Right lobe of liver (tissue), 6 donors: ENCODE measurements at regions not wholly inside any gene's neighbourhood (a gene's known extent, or its start where the extent isn't known, plus 50 kb on each side); places are given as distances from the start of the nearest gene placed in this dataset.

Source experiments
- ATAC-seq, 4 donors: fragments of 200-7000 bp; cut with Tn5 transposase; one replicate each; pipeline ENCODE4 v1.9.1; 2020; ENCODE audit warnings: mild to moderate bottlenecking in 4 of 4, moderate library complexity in 4 of 4
- DNase-seq, 3 donors: peaks; one replicate each; pipeline ENCODE4 v3.0.0-alpha.2; 2020
- H3K27ac ChIP-seq, 3 donors: fragments of 200-600 bp; one replicate each; pipeline ENCODE4 v1.8.0; 2022
- H3K27me3 ChIP-seq, 2 donors: fragments of 200-600 bp; one replicate each; pipeline ENCODE4 v1.8.0; 2022
- H3K36me3 ChIP-seq, 4 donors: fragments of 200-600 bp; sonication (generic) in 1 of 4; one replicate each; pipeline versions ENCODE4 v1.5.1 to v1.8.0; 2017 to 2022; ENCODE audit warnings: control low read depth in 1 of 4
- H3K4me1 ChIP-seq, 4 donors: fragments of 200-600 bp; sonication (generic) in 1 of 4; one replicate each; pipeline versions ENCODE4 v1.5.1 to v1.8.0; 2017 to 2022; ENCODE audit warnings: control low read depth in 1 of 4
- H3K4me3 ChIP-seq, 3 donors: fragments of 200-600 bp; one replicate each; pipeline ENCODE4 v1.8.0; 2022
- H3K9me3 ChIP-seq, 4 donors: fragments of 200-600 bp; sonication (generic) in 1 of 4; one replicate each; pipeline versions ENCODE4 v1.5.1 to v1.8.0; 2017 to 2022; ENCODE audit warnings: control low read depth in 1 of 4
- CTCF ChIP-seq, 4 donors: fragments of 200-600 bp in 3 of 4; fragments of 450-650 bp in 1 of 4; IDR thresholded peaks; one replicate each; pipeline versions ENCODE4 v1.5.1 to v1.8.0; 2016 to 2022; ENCODE audit warnings: antibody characterized with exemption in 4 of 4, mild to moderate bottlenecking in 2 of 4
- POLR2A ChIP-seq: fragments of 450-650 bp; IDR thresholded peaks from one replicate; pipeline ENCODE4 v1.6.1; 2017; ENCODE audit warnings: antibody characterized with exemption, mild to moderate bottlenecking
- WGBS: methylation state at CpG from one replicate; pipeline ENCODE4 v1.1.6; 2018; ENCODE audit warnings: low coverage, low lambda C conversion rate; ENCODE audit not compliant: insufficient coverage; ENCODE audit errors: missing lambda C conversion rate; 5-methylcytosine and 5-hydroxymethylcytosine counted together
- intact Hi-C, 2 donors: fragments of 100-400 bp; cut with DNase I; formaldehyde crosslinking; loops; one replicate each; pipeline versions ENCODE4 v1.11.2 to v1.14.1; 2022
- donor health status: DM: no; HTN: yes; CAD: no.
- donor health status: DM: no; HTN: no; CAD: no.
- donor health status: DM: no; HTN: no; CAD: no.
- donor health status: DM: no; HTN: yes; CAD: no.
- donor health status: DM: no; HTN: yes; CAD: no.

GRCh38 chr3:34150992-34151391 is 352.6 kb downstream of the PDCD6IP start:
- DNase-seq = no peak
- intact Hi-C loops = no loop called here
- TF ChIP-seq CTCF (IDR thresholded peaks at IDR 0.05) (no peak), POLR2A (no peak)
- WGBS = 36% methylated on average over 3 of the region's 3 CpGs
- Histone ChIP-seq H3K36me3 (no peaks in the 10 kb centered on the region), H3K4me3 (no peak overlapping the region), H3K9me3 (no peaks in the 10 kb centered on the region), H3K27ac (no peak overlapping the region), H3K27me3 (no peaks in the 10 kb centered on the region), H3K4me1 (no peaks in the 10 kb centered on the region)
- ATAC-seq = no peak

GRCh38 chr3:34152656-34153055 is 354.2 kb downstream of the PDCD6IP start:
- ATAC-seq (no peak), DNase-seq (no peak)
- Histone ChIP-seq H3K27ac (no peak overlapping the region), H3K4me3 (no peak overlapping the region), H3K27me3 (no peaks in the 10 kb centered on the region), H3K9me3 (no peaks in the 10 kb centered on the region), H3K36me3 (no peaks in the 10 kb centered on the region), H3K4me1 (no peaks in the 10 kb centered on the region)
- WGBS = 55% methylated on average over 2 of the region's 5 CpGs
- TF ChIP-seq POLR2A (no peak), CTCF (IDR thresholded peaks at IDR 0.05) (no peak)
- intact Hi-C loops = no loop called here

GRCh38 chr3:34155108-34155507 is 356.7 kb downstream of the PDCD6IP start:
- no peak for TF ChIP-seq POLR2A
- no peak for TF ChIP-seq CTCF (IDR thresholded peaks at IDR 0.05)
- WGBS = 13% methylated on average over 1 of the region's 1 CpG
- no peaks in the 10 kb centered on the region for H3K9me3 ChIP-seq
- no peaks in the 10 kb centered on the region for H3K27me3 ChIP-seq
- H3K27ac ChIP-seq = no peak overlapping the region
- intact Hi-C loops = no loop called here
- H3K4me1 ChIP-seq = no peaks in the 10 kb centered on the region
- DNase-seq (no peak), ATAC-seq (no peak)
- H3K4me3 ChIP-seq = no peak overlapping the region
- no peaks in the 10 kb centered on the region for H3K36me3 ChIP-seq

DNA sequence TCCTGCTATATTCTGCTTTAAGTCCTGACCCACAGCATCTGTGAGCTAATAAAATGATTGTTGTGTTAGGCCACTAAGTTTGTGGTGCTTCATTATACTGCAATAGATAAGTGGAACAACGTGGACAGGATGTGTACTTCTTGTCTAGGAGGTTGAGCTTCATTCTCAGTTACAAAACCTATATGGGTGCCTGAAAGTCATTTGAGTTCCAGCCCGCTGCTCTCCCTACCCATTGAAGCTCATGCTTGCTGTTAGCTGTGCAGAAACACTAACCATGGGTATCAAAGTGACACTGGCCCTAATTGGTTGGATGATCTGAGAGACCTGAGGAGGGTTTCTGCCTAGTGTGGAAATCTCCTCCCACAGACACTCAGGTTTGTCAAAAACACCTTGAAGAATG is 357.2 kb downstream of the PDCD6IP start:
- no peak for ATAC-seq
- Histone ChIP-seq H3K27me3 (no peaks in the 10 kb centered on the region), H3K9me3 (no peaks in the 10 kb centered on the region), H3K4me1 (no peaks in the 10 kb centered on the region), H3K4me3 (no peak overlapping the region), H3K27ac (no peak overlapping the region), H3K36me3 (no peaks in the 10 kb centered on the region)
- no peak for DNase-seq
- intact Hi-C loops = no loop called here
- 0% methylated on average over 1 of the region's 2 CpGs for WGBS
- TF ChIP-seq CTCF (IDR thresholded peaks at IDR 0.05) = no peak
- no peak for TF ChIP-seq POLR2A

- intact Hi-C loops = no loop called here
- Histone ChIP-seq H3K9me3 (no peaks in the 10 kb centered on the region), H3K4me3 (no peak overlapping the region), H3K4me1 (no peaks in the 10 kb centered on the region), H3K27me3 (no peaks in the 10 kb centered on the region), H3K36me3 (no peaks in the 10 kb centered on the region), H3K27ac (no peak overlapping the region)
- ATAC-seq = no peak
- no peak for DNase-seq
- no peak for TF ChIP-seq CTCF (IDR thresholded peaks at IDR 0.05)
- no peak for TF ChIP-seq POLR2A
Measured at GRCh38 chr3:34157491-34157890, 359.1 kb downstream of the PDCD6IP start.
